K562 (cell line): ENCODE measurements at regions not wholly inside any gene's neighbourhood (a gene's known extent, or its start where the extent isn't known, plus 50 kb on each side); places are given as distances from the start of the nearest gene placed in this dataset.

Experiments used
- ATAC-seq: fragments of 200-7000 bp; cut with Tn5 transposase; 3 replicates; pipeline ENCODE4 v1.9.1; 2020; ENCODE audit warnings: moderate library complexity
- BruUV-seq: library from RNA; stranded (reverse); fragments of 400-500 nt; replicated peaks from 2 replicates; lab custom pipeline; 2021; lab: Mats Ljungman, UMichigan
- CTCF ChIA-PET: fragments of 300-600 bp; formaldehyde crosslinking; extraction: SDS; loops from one replicate; lab custom pipeline; 2021; ENCODE audit warnings: low intra/inter-chr PET ratio; lab: Yijun Ruan, JAX
- POLR2A ChIA-PET: fragments of 300-600, 350-650 bp; sonication (Branson Sonifier 250); formaldehyde crosslinking; extraction: SDS; loops from one replicate; lab custom pipeline; 2021; ENCODE audit warnings: antibody characterized with exemption, inconsistent platforms; lab: Yijun Ruan, JAX
- DNase-seq, 4 experiments: peaks; one replicate each; pipeline versions ENCODE4 v3.0.0 to v3.0.0-alpha.2; 2011 to 2018; ENCODE audit warnings: low spot score in 3 of 4, mixed read lengths in 3 of 4; ENCODE audit errors: extremely low read depth in 1 of 4
- FAIRE-seq: peaks from 2 replicates; lab custom pipeline; 2011; peaks lifted over from hg19 to GRCh38; lab: Jason Lieb, UNC
- H2AFZ ChIP-seq: 2 replicates; pipeline ENCODE4 v1.6.0; 2011; ENCODE audit warnings: low read depth, low read length, control low read depth, inconsistent platforms
- H3K27ac ChIP-seq: fragments of 200-600 bp; 3 replicates; pipeline ENCODE4 v1.8.0; 2011; ENCODE audit warnings: low read depth, mild to moderate bottlenecking, control low read depth, inconsistent platforms, low read length, moderate library complexity, mixed read lengths; ENCODE audit errors: extremely low read depth
- H3K27me3 ChIP-seq, 2 experiments: fragments of 300-600 bp in 1 of 2; 2 replicates in 1 of 2; 3 replicates in 1 of 2; pipeline versions ENCODE4 v1.6.0 to v1.8.0; 2011; ENCODE audit warnings: inconsistent platforms in 2 of 2, low read length in 2 of 2, mild to moderate bottlenecking in 1 of 2, mixed read lengths in 1 of 2, moderate library complexity in 1 of 2; ENCODE audit not compliant: control insufficient read depth in 2 of 2, insufficient read depth in 2 of 2
- H3K36me3 ChIP-seq: fragments of 300-600 bp; 3 replicates; pipeline ENCODE4 v1.8.0; 2011; ENCODE audit warnings: mild to moderate bottlenecking, low read length, inconsistent platforms; ENCODE audit not compliant: control insufficient read depth, insufficient read depth
- H3K4me1 ChIP-seq, 2 experiments: fragments of 200-600 bp in 1 of 2; replicated peaks in 1 of 2; 2 replicates in 1 of 2; 3 replicates in 1 of 2; pipeline versions ENCODE4 v1.5.1 to v1.8.0; 2011; ENCODE audit warnings: inconsistent platforms in 2 of 2, low read length in 2 of 2, mild to moderate bottlenecking in 1 of 2, mixed read lengths in 1 of 2, moderate library complexity in 1 of 2; ENCODE audit not compliant: control insufficient read depth in 2 of 2, insufficient read depth in 2 of 2
- H3K4me2 ChIP-seq: 2 replicates; pipeline ENCODE4 v1.6.1; 2011; ENCODE audit warnings: low read length, control low read depth, inconsistent platforms, mixed read lengths; ENCODE audit not compliant: insufficient read depth
- H3K4me3 ChIP-seq: fragments of 200-600 bp; sonication (generic), shearing (Covaris generic); 2 replicates; pipeline ENCODE4 v1.5.1; 2016; ENCODE audit warnings: control low read depth, inconsistent platforms
- H3K79me2 ChIP-seq: fragments of 200-600 bp; 3 replicates; pipeline ENCODE4 v1.8.0; 2011; ENCODE audit warnings: low read length, inconsistent platforms; ENCODE audit not compliant: control insufficient read depth, insufficient read depth
- H3K9ac ChIP-seq, 2 experiments: 2 replicates each; pipeline versions ENCODE4 v1.6.0 to v1.6.1; 2011; ENCODE audit warnings: low read depth in 2 of 2, low read length in 2 of 2, control low read depth in 1 of 2, inconsistent platforms in 1 of 2, mild to moderate bottlenecking in 1 of 2, mixed read lengths in 1 of 2; ENCODE audit not compliant: insufficient read depth in 1 of 2
- H3K9me1 ChIP-seq: one replicate; pipeline ENCODE4 v1.6.0; 2011; ENCODE audit warnings: inconsistent platforms, mild to moderate bottlenecking, low read length, moderate library complexity; ENCODE audit not compliant: control insufficient read depth, insufficient read depth
- H3K9me3 ChIP-seq: replicated peaks from 2 replicates; pipeline ENCODE4 v1.5.1; 2011; ENCODE audit warnings: low read depth, low read length, inconsistent platforms; ENCODE audit not compliant: control insufficient read depth, insufficient read depth
- H4K20me1 ChIP-seq: replicated peaks from 2 replicates; pipeline ENCODE4 v1.6.1; 2011; ENCODE audit warnings: low read length, inconsistent platforms, mixed read lengths; ENCODE audit not compliant: control insufficient read depth, insufficient read depth
- KLF13 ChIP-seq: fragments of 450-650 bp; IDR thresholded peaks from 2 replicates; pipeline ENCODE4 v1.6.1; 2016; ENCODE audit warnings: missing genetic modification characterization, low read depth, mild to moderate bottlenecking, missing compliant biosample characterization, moderate library complexity, borderline replicate concordance
- PBX2 ChIP-seq, 2 experiments: IDR thresholded peaks in 1 of 2; conservative IDR thresholded peaks in 1 of 2; 2 replicates each; pipeline ENCODE4 v1.6.1; 2016; ENCODE audit warnings: low read depth in 2 of 2, mild to moderate bottlenecking in 1 of 2, missing compliant biosample characterization in 1 of 2, missing genetic modification characterization in 1 of 2, moderate library complexity in 1 of 2
- RFX7 ChIP-seq: fragments of 250-450 bp; sonication (Bioruptor Pico); IDR thresholded peaks from 2 replicates; pipeline ENCODE4 v1.5.1; 2021; ENCODE audit warnings: mild to moderate bottlenecking
- SPI1 ChIP-seq: IDR thresholded peaks from 2 replicates; pipeline ENCODE4 v1.6.1; 2011; ENCODE audit warnings: low read depth, low read length, control low read depth, borderline replicate concordance
- WGBS: fragments of 100-300 bp; shearing (Covaris generic); methylation state at CpG from one replicate; pipeline ENCODE4 v1.1.6; 2016; ENCODE audit warnings: low coverage, mixed read lengths; ENCODE audit not compliant: insufficient coverage; ENCODE audit errors: missing lambda C conversion rate; 5-methylcytosine and 5-hydroxymethylcytosine counted together
- in situ Hi-C: fragments of 300-500 bp; cut with MboI; formaldehyde crosslinking; loops from 4 replicates; pipeline ENCODE4 v1.15.0; 2018; ENCODE audit warnings: inconsistent platforms, mixed read lengths
- intact Hi-C: fragments of 100-400 bp; cut with micrococcal nuclease; formaldehyde crosslinking; loops from 2 replicates; pipeline ENCODE4 v1.14.2; 2022
- TF ChIP-seq, protein P1 (sequence below), 2 experiments: fragments of 200-800 bp in 1 of 2; sonication (Bioruptor generic) in 1 of 2; sonication (generic) in 1 of 2; formaldehyde crosslinking in 1 of 2; IDR thresholded peaks in 1 of 2; conservative IDR thresholded peaks in 1 of 2; 2 replicates each; pipeline versions ENCODE4 v1.5.0 to v1.6.1; 2016 to 2020; ENCODE audit warnings: missing compliant biosample characterization in 1 of 2, missing genetic modification characterization in 1 of 2, missing genetic modification reagents in 1 of 2

DNA sequence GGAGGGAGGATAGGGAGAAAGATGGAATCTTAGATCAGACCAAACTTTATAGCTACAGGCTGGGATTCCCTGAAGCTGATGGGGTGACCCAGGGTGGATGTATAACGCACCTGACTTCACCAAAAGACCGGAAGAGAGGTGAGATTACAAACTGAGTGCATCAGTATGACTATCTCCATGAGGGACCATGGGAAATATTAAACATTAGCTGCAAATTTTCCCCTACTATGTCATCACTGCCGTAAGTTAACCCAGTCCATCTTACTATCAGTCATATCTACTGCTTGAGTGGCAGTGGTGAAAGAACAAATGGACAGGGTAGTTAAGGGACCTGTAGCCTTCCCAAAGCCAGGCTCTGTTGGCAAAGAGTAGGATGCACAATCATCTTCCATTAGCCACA is 368.3 kb downstream of the EFNA5 start:
- Histone ChIP-seq H3K4me1 (no peaks in the 10 kb centered on the region), H4K20me1 (no peaks in the 10 kb centered on the region), H3K9ac (no peak overlapping the region), H3K4me2 (no peak overlapping the region), H3K9me1 (no peaks in the 10 kb centered on the region), H3K9me3 (no peaks in the 10 kb centered on the region), H2AFZ (no peak overlapping the region), H3K4me3 (no peak overlapping the region), H3K27me3 (no peaks in the 10 kb centered on the region), H3K27ac (no peak overlapping the region), H3K36me3 (no peaks in the 10 kb centered on the region), H3K79me2 (no peaks in the 10 kb centered on the region)
- CTCF ChIA-PET, result no interaction called here
- BruUV-seq, result no TSS peak
- no peak for TF ChIP-seq RFX7 (CRISPR knock-in tag)
- no peak for TF ChIP-seq KLF13 (tag)
- no peak for TF ChIP-seq SPI1
- TF ChIP-seq, protein P1, sequence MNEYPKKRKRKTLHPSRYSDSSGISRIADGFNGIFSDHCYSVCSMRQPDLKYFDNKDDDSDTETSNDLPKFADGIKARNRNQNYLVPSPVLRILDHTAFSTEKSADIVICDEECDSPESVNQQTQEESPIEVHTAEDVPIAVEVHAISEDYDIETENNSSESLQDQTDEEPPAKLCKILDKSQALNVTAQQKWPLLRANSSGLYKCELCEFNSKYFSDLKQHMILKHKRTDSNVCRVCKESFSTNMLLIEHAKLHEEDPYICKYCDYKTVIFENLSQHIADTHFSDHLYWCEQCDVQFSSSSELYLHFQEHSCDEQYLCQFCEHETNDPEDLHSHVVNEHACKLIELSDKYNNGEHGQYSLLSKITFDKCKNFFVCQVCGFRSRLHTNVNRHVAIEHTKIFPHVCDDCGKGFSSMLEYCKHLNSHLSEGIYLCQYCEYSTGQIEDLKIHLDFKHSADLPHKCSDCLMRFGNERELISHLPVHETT (CRISPR knock-in tag; conservative IDR thresholded peaks at IDR 0.05 in 1 of 2, IDR thresholded peaks at IDR 0.05 in 1 of 2), result no peak
- no peak for TF ChIP-seq PBX2 (CRISPR knock-in tag; IDR thresholded peaks at IDR 0.05; ENCODE audit: low read depth)
- no peak for TF ChIP-seq PBX2 (tag; conservative IDR thresholded peaks at IDR 0.05; ENCODE audit: low read depth)
- intact Hi-C loops, result no loop called here
- POLR2A ChIA-PET, result no interaction called here
- FAIRE-seq (no peak), DNase-seq (no peak), ATAC-seq (no peak)
- in situ Hi-C loops, result no loop called here
- WGBS, result 3% methylated on average over 3 of the region's 3 CpGs
